GM06990 (cell line): ENCODE measurements at regions not wholly inside any gene's neighbourhood (a gene's known extent, or its start where the extent isn't known, plus 50 kb on each side); places are given as distances from the start of the nearest gene placed in this dataset.
"Not testable (repeated sequence)": the region's sequence is repeated elsewhere in the genome, so short reads cannot be mapped to it uniquely, and the experiment has no call there.

Source experiments
- DNase-seq: peaks from one replicate; pipeline ENCODE4 v3.0.0-alpha.2; 2011; ENCODE audit not compliant: insufficient read length; ENCODE audit errors: extremely low read depth
- H3K27me3 ChIP-seq: replicated peaks from 2 replicates; pipeline ENCODE4 v1.6.0; 2011; ENCODE audit warnings: low read length; ENCODE audit not compliant: control insufficient read depth, insufficient read depth
- H3K36me3 ChIP-seq: 2 replicates; pipeline ENCODE4 v1.5.1; 2011; ENCODE audit warnings: low read length; ENCODE audit not compliant: control insufficient read depth, insufficient read depth
- H3K4me3 ChIP-seq: replicated peaks from 2 replicates; pipeline ENCODE4 v1.5.1; 2011; ENCODE audit warnings: low read depth, mild to moderate bottlenecking, control low read depth, low read length
- CTCF ChIP-seq: IDR thresholded peaks from 2 replicates; pipeline ENCODE4 v1.5.1; 2011; ENCODE audit warnings: low read length, control low read depth, mild to moderate bottlenecking, inconsistent platforms; ENCODE audit not compliant: insufficient read depth, poor library complexity, severe bottlenecking

- Histone ChIP-seq H3K36me3 (no peaks in the 10 kb centered on the region), H3K4me3 (no peak overlapping the region), H3K27me3 (no peaks in the 10 kb centered on the region)
- DNase-seq = no peak
- TF ChIP-seq CTCF = no peak
Observed at GRCh38 chr3:144746631-144747030, 775.0 kb downstream of the DIPK2A start.

- not testable (repeated sequence) for DNase-seq, H3K27me3 ChIP-seq, H3K36me3 ChIP-seq, H3K4me3 ChIP-seq
Observed at GRCh38 chr3:144749536-144750253, 778.1 kb downstream of the DIPK2A start.

DNA sequence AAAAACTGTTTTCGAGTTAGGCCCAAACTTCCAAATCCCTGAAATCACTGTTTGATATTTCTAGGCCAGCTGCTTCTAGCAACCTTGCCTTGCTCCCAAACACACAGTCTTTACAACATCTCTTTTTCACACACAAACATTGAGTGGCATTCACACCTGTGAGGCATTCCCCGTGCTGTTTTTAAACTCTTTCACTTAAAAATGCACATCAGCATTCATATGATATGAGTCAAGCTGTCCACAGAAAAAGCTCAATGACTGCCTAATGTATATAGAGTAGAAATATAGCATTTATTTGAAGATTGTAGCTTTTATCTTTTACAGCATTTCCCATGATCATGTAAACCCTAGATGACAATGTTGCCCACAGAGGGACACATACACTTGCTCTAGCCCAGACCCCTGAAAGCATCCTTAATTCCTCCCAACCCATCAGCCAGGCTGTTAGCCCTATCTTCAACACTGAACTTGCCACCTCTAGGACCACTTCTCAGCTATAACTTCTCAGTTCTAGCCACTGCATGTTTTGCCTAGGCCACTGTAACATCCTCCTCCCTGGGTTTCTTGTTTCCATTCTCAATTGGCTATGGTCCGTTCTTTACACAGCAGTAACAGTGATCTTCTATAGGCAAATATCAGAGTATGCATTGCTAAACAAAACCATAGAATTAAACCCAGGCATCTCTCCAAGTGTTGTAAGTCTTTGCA lies 782.6 kb downstream of the DIPK2A start:
- DNase-seq = no peak
- TF ChIP-seq CTCF = no peak
- Histone ChIP-seq H3K4me3 (no peak overlapping the region), H3K27me3 (no peaks in the 10 kb centered on the region), H3K36me3 (no peaks in the 10 kb centered on the region)

- DNase-seq = no peak
- Histone ChIP-seq H3K4me3 (no peak overlapping the region), H3K27me3 (no peaks in the 10 kb centered on the region), H3K36me3 (no peaks in the 10 kb centered on the region)
- TF ChIP-seq CTCF = no peak
Observed at GRCh38 chr3:144756704-144757440, 785.2 kb downstream of the DIPK2A start.

DNA sequence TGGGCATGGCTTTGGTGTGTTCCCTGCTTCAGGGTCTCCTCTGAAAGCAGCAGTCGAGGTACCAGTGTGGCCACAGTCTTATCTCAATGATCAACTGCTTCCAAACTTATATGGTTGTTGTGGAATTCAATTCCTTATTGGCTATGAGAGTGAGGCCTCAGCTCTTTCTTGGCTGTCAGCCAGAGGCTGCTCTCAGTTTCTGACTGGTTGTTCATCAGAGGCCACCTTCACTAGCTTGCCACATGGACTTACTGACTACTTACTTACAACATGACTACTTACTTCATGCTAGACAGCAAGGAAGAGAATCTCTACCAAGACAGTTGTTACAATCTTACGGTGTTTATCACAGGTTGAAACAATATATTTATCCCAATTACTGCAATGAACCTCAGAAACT lies 789.2 kb downstream of the DIPK2A start:
- Histone ChIP-seq H3K27me3 (no peaks in the 10 kb centered on the region), H3K36me3 (no peaks in the 10 kb centered on the region), H3K4me3 (no peak overlapping the region)
- no peak for TF ChIP-seq CTCF
- no peak for DNase-seq

DNA sequence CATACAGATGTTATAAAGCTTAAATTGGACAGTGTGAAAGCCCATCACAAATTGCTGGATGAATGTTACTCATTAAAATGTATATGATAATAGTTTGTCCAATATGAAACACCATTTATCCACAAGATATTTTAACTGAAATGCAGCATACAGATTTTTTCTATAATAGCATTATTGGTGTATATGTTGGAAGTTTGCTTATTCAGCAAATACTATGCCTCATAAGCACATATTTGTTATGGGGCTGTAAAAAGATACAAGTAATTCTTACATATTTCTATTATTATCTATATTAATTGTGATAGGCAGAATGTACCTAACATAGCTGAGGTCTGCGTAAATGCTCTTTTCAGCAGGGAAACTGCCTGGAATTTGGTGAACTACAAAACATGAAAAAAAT lies 790.5 kb downstream of the DIPK2A start:
- Histone ChIP-seq H3K36me3 (no peaks in the 10 kb centered on the region), H3K4me3 (no peak overlapping the region), H3K27me3 (no peaks in the 10 kb centered on the region)
- DNase-seq = no peak
- TF ChIP-seq CTCF = no peak
